Thoracic aorta (tissue), 2 donors: ENCODE measurements at regions not wholly inside any gene's neighbourhood (a gene's known extent, or its start where the extent isn't known, plus 50 kb on each side); places are given as distances from the start of the nearest gene placed in this dataset.

Source experiments
- ATAC-seq: fragments of 150-250 bp; one replicate; pipeline ENCODE4 v1.8.0; 2017; ENCODE audit warnings: low read depth; ENCODE audit not compliant: insufficient number of reproducible peaks, low FRiP score
- DNase-seq: peaks from one replicate; pipeline ENCODE4 v3.0.0-alpha.2; 2020; ENCODE audit warnings: low spot score
- H3K27ac ChIP-seq, 2 donors: fragments of 200-600 bp; sonication (generic); 1 replicate in 1 of 2; 2 replicates in 1 of 2; pipeline ENCODE4 v1.5.1; 2016; ENCODE audit warnings: mild to moderate bottlenecking in 2 of 2, moderate library complexity in 2 of 2
- H3K27me3 ChIP-seq: fragments of 200-600 bp; sonication (generic); replicated peaks from 2 replicates; pipeline ENCODE4 v1.6.0; 2016; ENCODE audit warnings: mild to moderate bottlenecking; ENCODE audit not compliant: insufficient read depth
- H3K36me3 ChIP-seq: fragments of 200-600 bp; sonication (generic); one replicate; pipeline ENCODE4 v1.5.1; 2016
- H3K4me1 ChIP-seq, 2 donors: fragments of 200-600 bp; sonication (generic); 1 replicate in 1 of 2; 2 replicates in 1 of 2; pipeline versions ENCODE4 v1.5.1 to v1.6.0; 2016; ENCODE audit warnings: low read depth in 2 of 2, mild to moderate bottlenecking in 1 of 2; ENCODE audit not compliant: control insufficient read depth in 1 of 2
- H3K4me3 ChIP-seq: fragments of 200-600 bp; sonication (generic); 2 replicates; pipeline ENCODE4 v1.5.1; 2016; ENCODE audit warnings: mild to moderate bottlenecking
- H3K9me3 ChIP-seq: fragments of 200-600 bp; sonication (generic); 2 replicates; pipeline ENCODE4 v1.5.1; 2016
- TF ChIP-seq, protein P1 (sequence below): fragments of 200-600 bp; sonication (generic); IDR thresholded peaks from one replicate; pipeline ENCODE4 v1.5.1; 2019; ENCODE audit warnings: antibody characterized with exemption

DNA sequence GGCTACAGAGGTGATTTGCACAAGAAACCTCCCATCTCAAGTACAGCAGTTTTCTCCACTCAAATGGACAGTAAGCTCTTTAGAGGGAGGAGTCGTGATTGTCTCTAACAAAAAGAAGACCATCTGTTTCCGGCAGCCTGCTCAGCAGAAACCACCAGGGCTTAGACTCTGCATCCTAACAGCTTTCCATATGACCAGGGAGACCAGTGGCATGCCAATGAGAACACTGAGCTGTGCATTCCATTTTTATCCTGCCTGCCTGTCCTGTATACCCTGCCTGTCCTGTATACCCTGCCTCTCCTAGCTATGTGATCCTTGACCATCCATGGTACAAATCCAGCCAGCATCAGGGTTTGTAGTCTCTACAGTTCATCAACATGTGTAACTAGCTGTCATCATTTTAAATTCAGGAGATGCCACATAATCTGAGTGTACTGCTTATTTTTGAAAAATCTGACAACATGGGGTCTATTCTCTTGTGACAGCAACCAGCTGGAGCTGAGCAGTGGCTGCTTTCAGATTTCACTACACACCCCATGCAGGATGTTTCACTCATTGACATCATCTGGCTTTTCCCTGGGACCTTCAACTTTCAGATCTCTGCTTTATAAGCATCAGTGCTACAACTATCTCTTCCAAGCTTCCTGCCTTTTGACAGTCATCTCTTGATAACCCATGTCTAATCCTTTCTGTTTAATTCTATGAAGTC, 50.5 kb upstream of the POU2AF2 start:
- Histone ChIP-seq H3K27me3 (no peaks in the 10 kb centered on the region), H3K4me1 (peaks cover 0 to 2% of the 10 kb centered on the region in 2 donors), H3K9me3 (no peaks in the 10 kb centered on the region), H3K4me3 (no peak overlapping the region), H3K36me3 (no peaks in the 10 kb centered on the region), H3K27ac (no peak overlapping the region)
- TF ChIP-seq, protein P1, sequence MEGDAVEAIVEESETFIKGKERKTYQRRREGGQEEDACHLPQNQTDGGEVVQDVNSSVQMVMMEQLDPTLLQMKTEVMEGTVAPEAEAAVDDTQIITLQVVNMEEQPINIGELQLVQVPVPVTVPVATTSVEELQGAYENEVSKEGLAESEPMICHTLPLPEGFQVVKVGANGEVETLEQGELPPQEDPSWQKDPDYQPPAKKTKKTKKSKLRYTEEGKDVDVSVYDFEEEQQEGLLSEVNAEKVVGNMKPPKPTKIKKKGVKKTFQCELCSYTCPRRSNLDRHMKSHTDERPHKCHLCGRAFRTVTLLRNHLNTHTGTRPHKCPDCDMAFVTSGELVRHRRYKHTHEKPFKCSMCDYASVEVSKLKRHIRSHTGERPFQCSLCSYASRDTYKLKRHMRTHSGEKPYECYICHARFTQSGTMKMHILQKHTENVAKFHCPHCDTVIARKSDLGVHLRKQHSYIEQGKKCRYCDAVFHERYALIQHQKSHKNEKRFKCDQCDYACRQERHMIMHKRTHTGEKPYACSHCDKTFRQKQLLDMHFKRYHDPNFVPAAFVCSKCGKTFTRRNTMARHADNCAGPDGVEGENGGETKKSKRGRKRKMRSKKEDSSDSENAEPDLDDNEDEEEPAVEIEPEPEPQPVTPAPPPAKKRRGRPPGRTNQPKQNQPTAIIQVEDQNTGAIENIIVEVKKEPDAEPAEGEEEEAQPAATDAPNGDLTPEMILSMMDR, result no peak
- no peak for ATAC-seq
- no peak for DNase-seq

- no peak for DNase-seq
- TF ChIP-seq, protein P1, result no peak
- H3K27ac ChIP-seq, result no peak overlapping the region
- H3K4me1 ChIP-seq, result no peaks in the 10 kb centered on the region
- no peaks in the 10 kb centered on the region for H3K36me3 ChIP-seq
- no peaks in the 10 kb centered on the region for H3K27me3 ChIP-seq
- no peaks in the 10 kb centered on the region for H3K9me3 ChIP-seq
- no peak for ATAC-seq
- H3K4me3 ChIP-seq, result no peak overlapping the region
Observed at GRCh38 chr11:111193924-111194490, 51.5 kb upstream of the POU2AF2 start.

DNA sequence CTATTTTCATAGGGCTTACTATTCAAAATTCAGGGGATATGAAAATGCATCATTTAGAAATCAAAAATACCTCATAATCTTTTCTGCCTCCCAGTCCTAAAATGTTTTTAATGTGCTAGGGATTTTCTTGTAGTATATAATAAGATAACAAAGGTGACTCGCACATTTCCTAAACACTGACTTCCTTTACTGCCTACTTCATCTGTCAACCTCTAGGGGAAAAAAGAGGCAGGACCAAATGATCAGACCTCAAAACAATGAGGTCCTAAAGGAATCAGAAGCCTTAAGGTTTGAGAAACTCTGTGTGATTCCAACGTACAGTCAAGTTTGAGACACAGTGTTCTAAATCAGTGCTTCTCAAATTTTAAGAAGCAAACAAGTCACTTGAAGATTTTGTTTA, 56.1 kb upstream of the POU2AF2 start:
- ATAC-seq, result no peak
- H3K36me3 ChIP-seq, result no peaks in the 10 kb centered on the region
- no peaks in the 10 kb centered on the region for H3K27me3 ChIP-seq
- no peak for DNase-seq
- H3K4me3 ChIP-seq, result no peak overlapping the region
- no peaks in the 10 kb centered on the region for H3K9me3 ChIP-seq
- H3K27ac ChIP-seq, result no peak overlapping the region
- peaks cover 0 to 4% of the 10 kb centered on the region in 2 donors for H3K4me1 ChIP-seq
- TF ChIP-seq, protein P1, result no peak

DNA sequence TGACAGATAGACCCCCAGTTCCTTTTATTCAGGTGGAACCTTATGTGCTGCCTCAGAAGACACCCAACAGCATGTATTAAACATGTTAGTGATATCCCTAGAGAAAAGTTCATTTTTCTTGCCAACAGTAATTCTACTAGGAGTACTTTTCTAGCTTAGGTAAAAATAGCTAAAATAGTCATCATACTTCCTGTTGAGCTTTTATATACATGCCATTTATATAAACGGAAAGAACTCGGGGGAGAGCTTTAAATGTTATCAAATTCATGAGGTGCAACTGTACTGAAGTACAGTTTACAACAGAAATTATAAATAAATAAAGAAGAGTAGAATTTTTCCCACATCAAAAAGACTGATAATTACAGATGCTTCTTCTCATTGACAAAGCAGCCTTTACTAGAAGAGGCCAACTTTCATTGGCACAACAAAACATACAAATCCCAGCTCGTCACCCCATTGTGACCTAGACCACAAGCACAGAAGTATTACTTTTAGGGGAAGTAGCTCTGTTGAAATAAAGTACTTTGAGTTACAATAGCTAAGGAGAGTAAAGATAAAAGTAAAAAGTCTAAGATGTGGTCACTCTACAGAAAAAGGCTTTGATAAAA, 59.1 kb upstream of the POU2AF2 start:
- Histone ChIP-seq H3K36me3 (no peaks in the 10 kb centered on the region), H3K27me3 (no peaks in the 10 kb centered on the region), H3K4me1 (peaks cover 0 to 4% of the 10 kb centered on the region in 2 donors), H3K9me3 (no peaks in the 10 kb centered on the region), H3K27ac (no peak overlapping the region), H3K4me3 (no peak overlapping the region)
- no peak for DNase-seq
- TF ChIP-seq, protein P1, result no peak
- ATAC-seq, result no peak

GRCh38 chr11:111185266-111185665, 60.3 kb upstream of the POU2AF2 start:
- no peaks in the 10 kb centered on the region for H3K27me3 ChIP-seq
- ATAC-seq, result no peak
- H3K4me1 ChIP-seq, result peaks cover 0 to 4% of the 10 kb centered on the region in 2 donors
- no peak overlapping the region for H3K27ac ChIP-seq
- TF ChIP-seq, protein P1, result no peak
- H3K4me3 ChIP-seq, result no peak overlapping the region
- no peak for DNase-seq
- no peaks in the 10 kb centered on the region for H3K9me3 ChIP-seq
- H3K36me3 ChIP-seq, result no peaks in the 10 kb centered on the region
